Stimulated activated CD8-positive, alpha-beta memory T cell treated with anti-CD3 and anti-CD28 coated beads, Interleukin-15, amount 100 ng/mL, for 48 hours (primary cell): ENCODE measurements at regions not wholly inside any gene's neighbourhood (a gene's known extent, or its start where the extent isn't known, plus 50 kb on each side); places are given as distances from the start of the nearest gene placed in this dataset.

ENCODE experiments used
- DNase-seq, 2 donors: peaks; one replicate each; pipeline ENCODE4 v3.0.0-alpha.2; 2020; ENCODE audit warnings: low read depth in 2 of 2

- no peak for DNase-seq
Observed at GRCh38 chr7:121525155-121525819, 129.2 kb upstream of the FAM3C start.

- DNase-seq = no peak
Observed at GRCh38 chr7:121521711-121522400, 125.7 kb upstream of the FAM3C start.

- no peak for DNase-seq
Observed at GRCh38 chr7:121520911-121521310, 124.8 kb upstream of the FAM3C start.

DNA sequence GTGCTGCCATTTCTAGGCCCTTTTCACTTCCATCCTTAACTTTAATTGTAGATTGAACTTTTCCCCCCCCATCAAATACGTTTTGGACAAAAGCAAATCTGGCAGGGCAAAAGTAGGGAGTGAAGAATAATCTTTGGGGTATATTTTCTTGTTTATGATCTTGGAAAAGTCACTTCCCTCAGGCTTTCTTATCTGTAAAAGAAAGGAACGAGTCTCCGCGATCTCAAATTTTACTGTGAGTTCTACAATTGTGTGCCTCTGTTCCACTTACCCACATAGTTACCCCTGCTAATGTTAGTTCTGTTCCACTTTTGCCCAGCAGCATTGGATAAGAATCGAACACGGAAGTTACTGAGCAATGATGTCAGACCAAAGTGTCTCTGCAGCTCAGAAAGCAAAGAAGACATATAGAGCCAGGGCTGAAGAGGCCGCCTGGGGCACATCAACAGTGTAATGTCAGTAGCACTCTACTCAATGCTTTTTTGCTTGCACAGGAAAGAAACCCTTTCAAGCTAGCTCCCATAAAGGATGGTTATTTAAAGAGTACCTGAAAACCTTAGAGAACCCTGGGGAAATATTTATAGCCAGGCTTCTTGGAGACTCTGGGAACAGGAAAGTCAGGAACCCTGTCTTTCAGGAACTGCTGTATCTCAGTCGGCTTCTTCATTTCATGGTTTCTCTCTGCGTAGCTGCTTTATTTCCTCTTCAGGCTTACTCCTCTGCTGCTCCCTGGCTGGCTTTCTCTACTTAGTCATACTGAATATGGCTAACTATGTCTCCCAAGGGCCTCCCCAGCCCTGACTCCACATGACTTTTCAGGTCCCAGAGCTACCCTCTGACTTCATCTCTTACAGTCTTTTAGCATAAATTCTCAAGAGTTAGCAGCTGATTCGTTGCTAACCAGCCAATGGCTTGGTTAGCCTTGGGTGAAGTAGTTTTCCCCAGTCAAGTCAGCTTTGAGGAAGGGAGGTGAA is 123.7 kb upstream of the FAM3C start:
- DNase-seq = no peak

- DNase-seq = no peak
Observed at GRCh38 chr7:121517591-121517990, 121.5 kb upstream of the FAM3C start.

- DNase-seq = no peak
Observed at GRCh38 chr7:121516821-121517220, 120.7 kb upstream of the FAM3C start.

DNA sequence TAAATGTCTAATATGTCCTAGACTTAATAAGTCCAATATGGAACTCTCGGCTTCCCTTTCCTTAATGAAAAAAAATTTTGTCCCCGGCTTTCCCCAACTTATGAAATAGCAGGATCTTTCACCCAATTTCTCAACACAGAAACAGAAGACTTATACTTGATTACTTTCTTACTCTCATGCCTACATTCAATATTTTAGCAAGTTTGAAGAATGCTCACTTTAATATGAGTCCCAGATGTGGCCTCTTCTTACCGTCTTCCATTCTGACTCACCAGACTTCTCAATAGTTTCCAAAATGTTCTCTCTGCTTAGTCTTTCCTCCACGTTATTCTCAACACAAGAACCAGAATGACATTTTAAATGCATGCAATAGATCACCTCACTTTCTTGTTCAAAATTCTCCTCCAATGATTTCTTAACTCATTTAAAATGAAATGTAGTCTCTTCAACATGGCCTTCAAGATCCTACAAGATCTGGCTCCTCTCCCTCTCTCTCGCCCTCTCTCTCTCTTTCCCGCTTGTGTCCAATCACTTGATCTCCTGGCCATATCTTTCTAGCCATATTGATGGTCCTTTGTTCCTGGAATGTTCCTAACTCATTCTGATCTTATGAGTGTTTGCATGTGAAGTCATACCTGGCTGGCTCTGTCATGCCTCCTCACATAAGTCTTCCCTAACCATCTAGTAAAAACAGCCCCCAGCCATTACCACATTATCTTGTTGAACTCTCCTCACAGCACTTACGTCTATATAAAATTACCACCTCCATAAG is 119.7 kb upstream of the FAM3C start:
- no peak for DNase-seq

GRCh38 chr7:121515229-121515628 is 119.1 kb upstream of the FAM3C start:
- no peak for DNase-seq

GRCh38 chr7:121513105-121513504 is 117.0 kb upstream of the FAM3C start:
- DNase-seq = no peak

GRCh38 chr7:121510858-121511482 is 114.9 kb upstream of the FAM3C start:
- no peak for DNase-seq

DNA sequence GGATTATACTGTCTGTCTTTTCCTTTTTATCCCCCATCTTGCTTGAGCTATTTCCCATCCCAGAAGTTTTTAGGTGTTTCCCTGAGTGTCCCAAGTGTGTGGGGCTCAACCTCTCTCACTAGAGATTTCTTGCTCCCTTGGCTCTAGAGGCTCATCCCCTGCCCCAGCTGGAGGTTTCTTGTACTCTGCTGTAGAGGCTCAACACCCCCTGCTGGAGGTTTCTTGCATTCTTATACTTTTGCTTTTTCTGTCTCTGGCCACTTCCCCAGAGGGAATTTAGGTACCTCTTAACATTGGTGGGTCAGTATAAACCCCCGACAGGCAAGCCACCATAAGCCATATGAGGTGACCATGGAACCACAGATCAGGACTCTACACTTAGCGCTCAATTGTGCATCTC is 114.2 kb upstream of the FAM3C start:
- DNase-seq = no peak

DNA sequence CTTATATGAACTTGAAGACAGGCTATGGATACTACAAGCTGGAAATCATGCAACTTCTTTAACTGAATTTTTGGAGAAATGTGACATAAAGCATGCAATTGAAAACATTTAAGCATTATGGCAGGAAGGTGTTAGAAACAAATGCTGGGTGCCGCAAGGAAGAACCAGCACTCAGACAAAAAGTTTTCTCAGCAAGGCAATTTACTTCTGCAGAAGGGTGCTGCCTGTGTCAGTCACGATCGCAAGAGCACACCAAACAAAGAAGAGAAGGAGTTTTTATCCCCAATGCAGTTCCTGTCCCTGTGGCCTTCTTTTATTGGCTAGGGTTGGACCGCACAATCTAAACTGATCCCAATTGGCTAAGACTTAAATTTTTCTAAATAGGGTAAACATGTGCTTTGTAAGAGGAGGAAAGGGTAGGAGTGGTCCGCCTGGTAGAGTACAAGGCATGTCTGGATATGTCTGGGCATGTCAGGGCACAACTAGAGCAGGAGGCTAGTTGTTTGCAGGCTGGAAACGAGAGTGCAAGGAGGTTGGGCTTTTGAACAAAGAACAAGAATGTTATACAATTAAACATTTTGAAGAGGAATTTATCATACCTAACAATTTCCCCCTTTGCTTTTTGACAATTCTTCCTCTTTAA is 109.6 kb upstream of the FAM3C start:
- no peak for DNase-seq

GRCh38 chr7:121505021-121505420 is 108.9 kb upstream of the FAM3C start:
- DNase-seq = no peak

DNA sequence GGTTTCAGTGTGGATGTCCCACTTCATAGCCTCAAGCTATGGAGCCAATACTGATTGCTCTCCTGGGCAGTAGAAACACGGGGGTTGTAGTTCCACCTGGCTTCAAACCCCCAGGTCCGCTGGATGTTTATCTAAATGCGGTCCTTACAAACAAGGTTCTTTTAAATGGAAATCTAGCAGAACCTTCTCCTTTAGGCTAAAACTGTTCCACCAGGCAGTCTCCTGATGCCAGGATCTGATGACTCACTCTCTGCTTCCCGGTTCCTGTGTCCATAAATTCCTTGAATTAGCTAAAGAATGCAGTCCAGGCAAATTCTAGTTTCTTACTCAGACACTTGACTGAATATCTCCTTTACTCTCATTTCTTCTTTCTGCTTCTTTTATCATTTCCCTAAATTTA is 108.4 kb upstream of the FAM3C start:
- no peak for DNase-seq

GRCh38 chr7:121503730-121504129 is 107.6 kb upstream of the FAM3C start:
- no peak for DNase-seq

GRCh38 chr7:121503039-121503438 is 106.9 kb upstream of the FAM3C start:
- no peak for DNase-seq

DNA sequence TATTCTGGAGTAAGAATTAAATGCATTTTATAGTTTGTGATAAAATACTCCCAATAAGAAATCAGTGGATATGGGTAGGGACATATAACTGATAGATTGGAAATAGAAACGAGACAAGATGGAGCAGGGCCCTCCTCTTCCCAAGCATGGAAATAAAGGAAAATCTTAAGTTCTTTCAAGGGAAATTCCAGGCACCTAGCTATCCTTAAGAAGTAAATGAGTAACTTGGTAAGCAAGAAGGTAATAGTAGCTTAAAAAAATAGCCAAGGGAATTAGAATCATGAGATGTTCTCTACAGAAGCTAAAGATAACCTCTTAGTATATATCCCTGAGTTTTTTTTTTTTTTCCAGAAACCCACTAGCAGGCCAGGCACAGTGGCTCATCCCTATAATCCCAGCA is 105.5 kb upstream of the FAM3C start:
- no peak for DNase-seq

- DNase-seq = no peak
Observed at GRCh38 chr7:121500360-121501058, 104.4 kb upstream of the FAM3C start.

DNA sequence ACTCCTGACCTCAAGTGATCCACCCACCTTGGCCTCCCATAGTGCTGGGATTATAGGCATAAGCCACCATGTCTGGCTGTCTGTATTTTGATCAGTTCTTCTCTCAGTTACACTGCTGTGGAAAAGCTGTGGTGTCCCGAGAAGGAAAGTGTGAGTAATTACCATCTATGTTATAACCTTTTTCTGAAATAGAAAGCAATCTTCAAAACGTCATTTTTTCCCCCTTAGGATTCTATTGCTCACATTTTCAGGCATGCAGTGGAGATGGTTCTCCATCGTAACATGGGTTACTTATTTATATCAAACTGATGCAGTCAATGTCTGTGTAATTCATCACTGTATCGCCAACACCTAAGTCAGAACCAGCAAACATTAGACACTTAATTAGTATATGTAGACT is 103.5 kb upstream of the FAM3C start:
- DNase-seq = peak; percentile 15 to 16

GRCh38 chr7:121498816-121499215 is 102.7 kb upstream of the FAM3C start:
- DNase-seq = no peak
